ENCODE measurements at regions not wholly inside any gene's neighbourhood (a gene's known extent, or its start where the extent isn't known, plus 50 kb on each side); places are given as distances from the start of the nearest gene placed in this dataset.

DNA sequence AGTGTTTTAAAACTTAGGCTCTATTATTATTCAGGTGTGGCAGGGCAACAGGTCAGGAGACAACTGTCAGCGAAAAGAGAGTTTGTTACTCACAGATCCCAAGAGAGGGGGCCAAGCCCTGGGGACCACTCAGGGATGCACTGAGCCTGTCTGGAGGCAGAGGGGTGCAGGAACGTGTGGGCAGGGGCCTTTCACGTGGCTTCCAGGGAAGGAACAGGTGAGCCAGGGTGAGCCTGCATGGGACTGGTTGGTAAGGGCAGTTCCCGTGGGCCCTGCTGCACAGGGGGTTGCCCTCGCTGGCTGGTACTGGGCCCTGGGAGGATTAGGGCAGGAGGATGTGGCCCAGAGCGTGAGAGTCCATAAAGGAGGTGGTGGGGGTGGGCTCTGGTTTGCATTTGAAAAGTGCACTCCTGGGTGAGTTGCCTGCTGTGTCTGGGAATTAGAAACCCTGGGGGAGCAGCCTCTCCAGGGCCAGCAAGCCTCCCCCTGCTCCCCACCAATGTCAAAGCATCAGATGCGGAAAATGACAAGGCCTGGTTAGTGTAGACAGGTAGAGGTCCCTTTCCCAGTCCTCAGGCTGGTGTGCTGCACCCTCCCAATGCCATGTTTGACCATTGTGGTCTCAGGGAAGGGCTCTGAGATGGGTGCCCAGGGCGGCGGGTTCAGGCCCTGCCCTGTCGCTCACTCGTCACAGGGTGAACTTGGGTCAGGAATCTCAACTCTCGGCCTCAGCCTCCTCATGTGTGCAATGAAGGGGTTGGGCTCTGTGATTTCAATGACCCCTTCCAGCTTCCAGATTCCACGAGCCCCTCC, 127.4 kb upstream of the RPS6KA2 start:
- WGBS (ENCODE audit: insufficient coverage) = 83% methylated on average over 11 of the region's 13 CpGs
- H3K27ac ChIP-seq (ENCODE audit: low read length) = no peak overlapping the region

GRCh38 chr6:166752928-166753721, 126.1 kb upstream of the RPS6KA2 start:
- Histone ChIP-seq H3K27me3 (ENCODE audit: control insufficient read depth, insufficient read depth, low read length) (peaks cover 21% of the 10 kb centered on the region), H3K27ac (ENCODE audit: low read length) (no peak overlapping the region), H3K4me1 (ENCODE audit: control insufficient read depth, insufficient read depth, low read length) (peaks cover 23% of the 10 kb centered on the region), H3K36me3 (ENCODE audit: control insufficient read depth, insufficient read depth, low read length) (no peaks in the 10 kb centered on the region), H3K4me3 (ENCODE audit: low read length) (no peak overlapping the region), H3K9me3 (replicated peaks; ENCODE audit: control insufficient read depth, low read depth, low read length) (no peaks in the 10 kb centered on the region)
- WGBS (ENCODE audit: insufficient coverage) = 78% methylated on average over 2 of the region's 6 CpGs
- DNase-seq = no peak

More for the DNA sequence above, 127.4 kb upstream of the RPS6KA2 start:
- DNase-seq = no peak
- Histone ChIP-seq H3K4me3 (ENCODE audit: low read length) (no peak overlapping the region), H3K9me3 (replicated peaks; ENCODE audit: control insufficient read depth, low read depth, low read length) (no peaks in the 10 kb centered on the region), H3K27me3 (ENCODE audit: control insufficient read depth, insufficient read depth, low read length) (peaks cover 23% of the 10 kb centered on the region), H3K4me1 (ENCODE audit: control insufficient read depth, insufficient read depth, low read length) (peaks cover 25% of the 10 kb centered on the region), H3K36me3 (ENCODE audit: control insufficient read depth, insufficient read depth, low read length) (no peaks in the 10 kb centered on the region)

GRCh38 chr6:166752097-166752496, 125.0 kb upstream of the RPS6KA2 start:
- Histone ChIP-seq H3K27ac (ENCODE audit: low read length) (no peak overlapping the region), H3K36me3 (ENCODE audit: control insufficient read depth, insufficient read depth, low read length) (no peaks in the 10 kb centered on the region), H3K9me3 (replicated peaks; ENCODE audit: control insufficient read depth, low read depth, low read length) (no peaks in the 10 kb centered on the region), H3K27me3 (ENCODE audit: control insufficient read depth, insufficient read depth, low read length) (peaks cover 13% of the 10 kb centered on the region), H3K4me1 (ENCODE audit: control insufficient read depth, insufficient read depth, low read length) (peaks cover 13% of the 10 kb centered on the region), H3K4me3 (ENCODE audit: low read length) (no peak overlapping the region)
- no peak for DNase-seq
- WGBS (ENCODE audit: insufficient coverage) = no CpG with 5 or more reads among the region's 9 CpGs

DNA sequence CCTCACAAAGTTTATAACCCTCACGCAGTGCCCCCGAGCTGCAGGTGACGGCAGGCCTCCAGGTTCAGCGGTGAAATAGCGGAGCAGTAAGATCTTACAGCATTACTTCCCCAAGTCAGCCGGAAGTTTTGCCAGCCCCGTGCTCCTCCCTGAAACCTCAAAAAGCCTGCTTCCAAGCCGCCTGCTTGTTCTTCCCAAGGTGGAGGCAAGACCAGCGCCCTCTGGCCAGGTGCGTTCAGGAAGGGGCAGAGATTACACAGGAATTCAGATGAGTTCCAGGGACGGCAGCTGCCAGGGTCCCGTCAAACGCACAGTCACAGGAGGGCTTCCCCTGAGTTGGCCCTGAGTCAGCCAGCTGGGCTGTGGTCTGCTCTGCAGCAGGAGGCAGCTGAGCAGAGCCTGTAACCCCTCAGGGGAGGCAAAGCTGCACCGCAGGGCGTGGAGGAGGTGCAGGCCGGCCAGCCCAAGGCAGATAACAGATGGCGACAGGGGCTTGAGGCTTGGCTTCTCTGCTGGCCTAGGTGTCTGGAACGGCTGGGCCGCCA, 124.1 kb upstream of the RPS6KA2 start:
- Histone ChIP-seq H3K27me3 (ENCODE audit: control insufficient read depth, insufficient read depth, low read length) (peaks cover 12% of the 10 kb centered on the region), H3K36me3 (ENCODE audit: control insufficient read depth, insufficient read depth, low read length) (no peaks in the 10 kb centered on the region), H3K27ac (ENCODE audit: low read length) (no peak overlapping the region), H3K4me3 (ENCODE audit: low read length) (no peak overlapping the region), H3K4me1 (ENCODE audit: control insufficient read depth, insufficient read depth, low read length) (peaks cover 12% of the 10 kb centered on the region), H3K9me3 (replicated peaks; ENCODE audit: control insufficient read depth, low read depth, low read length) (no peaks in the 10 kb centered on the region)
- WGBS (ENCODE audit: insufficient coverage) = 18% methylated on average over 16 of the region's 19 CpGs
- peak; percentile 32 for DNase-seq

DNA sequence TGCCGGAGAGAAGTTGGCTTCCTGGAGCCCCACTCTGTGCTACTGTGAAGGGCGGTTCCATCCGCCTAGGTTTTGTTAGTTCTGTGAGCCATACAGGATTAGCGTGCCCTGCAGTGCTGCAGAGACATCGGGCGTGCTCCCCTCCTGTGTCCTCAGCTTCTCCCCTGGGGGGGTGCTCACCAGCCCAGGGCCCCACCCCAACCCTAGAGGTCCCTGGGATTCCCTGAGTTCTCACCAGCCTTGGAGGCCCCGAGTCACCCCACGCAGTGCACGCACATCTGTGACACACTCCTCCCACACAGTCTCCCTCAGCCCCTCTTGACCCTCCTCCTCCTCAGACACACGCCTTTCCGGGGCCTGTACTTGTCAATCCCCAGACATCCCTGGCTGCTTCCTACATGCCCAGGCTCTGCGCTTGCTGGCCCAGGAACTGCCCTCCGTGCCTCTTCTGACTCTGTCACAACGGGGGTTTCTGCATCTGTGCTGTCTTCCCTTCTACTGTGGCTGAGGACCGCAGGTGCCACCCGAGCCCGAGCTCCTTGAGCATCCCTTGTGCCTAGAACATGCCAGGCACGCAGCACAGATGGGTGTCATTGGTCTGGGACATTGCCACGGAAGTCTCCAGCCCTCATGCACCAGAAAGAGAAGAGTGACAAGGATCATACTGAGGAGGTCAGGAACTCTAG, 123.2 kb upstream of the RPS6KA2 start:
- H3K36me3 ChIP-seq (ENCODE audit: control insufficient read depth, insufficient read depth, low read length) = no peaks in the 10 kb centered on the region
- H3K27ac ChIP-seq (ENCODE audit: low read length) = no peak overlapping the region
- H3K4me3 ChIP-seq (ENCODE audit: low read length) = no peak overlapping the region
- DNase-seq = no peak
- H3K9me3 ChIP-seq (replicated peaks; ENCODE audit: control insufficient read depth, low read depth, low read length) = no peaks in the 10 kb centered on the region
- H3K27me3 ChIP-seq (ENCODE audit: control insufficient read depth, insufficient read depth, low read length) = peaks cover 12% of the 10 kb centered on the region
- 62% methylated on average over 19 of the region's 19 CpGs for WGBS (ENCODE audit: insufficient coverage)
- peaks cover 12% of the 10 kb centered on the region for H3K4me1 ChIP-seq (ENCODE audit: control insufficient read depth, insufficient read depth, low read length)

- peaks cover 12% of the 10 kb centered on the region for H3K27me3 ChIP-seq (ENCODE audit: control insufficient read depth, insufficient read depth, low read length)
- 51% methylated on average over 4 of the region's 6 CpGs for WGBS (ENCODE audit: insufficient coverage)
- peaks cover 2% of the 10 kb centered on the region for H3K9me3 ChIP-seq (replicated peaks; ENCODE audit: control insufficient read depth, low read depth, low read length)
- peaks cover 12% of the 10 kb centered on the region for H3K4me1 ChIP-seq (ENCODE audit: control insufficient read depth, insufficient read depth, low read length)
- DNase-seq = no peak
- no peak overlapping the region for H3K4me3 ChIP-seq (ENCODE audit: low read length)
- no peaks in the 10 kb centered on the region for H3K36me3 ChIP-seq (ENCODE audit: control insufficient read depth, insufficient read depth, low read length)
- H3K27ac ChIP-seq (ENCODE audit: low read length) = no peak overlapping the region
Measured at GRCh38 chr6:166749666-166750065, 122.6 kb upstream of the RPS6KA2 start.

- Histone ChIP-seq H3K36me3 (ENCODE audit: control insufficient read depth, insufficient read depth, low read length) (no peaks in the 10 kb centered on the region), H3K4me1 (ENCODE audit: control insufficient read depth, insufficient read depth, low read length) (peaks cover 12% of the 10 kb centered on the region), H3K27me3 (ENCODE audit: control insufficient read depth, insufficient read depth, low read length) (peaks cover 12% of the 10 kb centered on the region), H3K27ac (ENCODE audit: low read length) (no peak overlapping the region), H3K4me3 (ENCODE audit: low read length) (no peak overlapping the region), H3K9me3 (replicated peaks; ENCODE audit: control insufficient read depth, low read depth, low read length) (peaks cover 4% of the 10 kb centered on the region)
- DNase-seq = peak; percentile 37
- WGBS (ENCODE audit: insufficient coverage) = 43% methylated on average over 24 of the region's 29 CpGs
Measured at GRCh38 chr6:166747644-166748595, 120.9 kb upstream of the RPS6KA2 start.

GRCh38 chr6:166745801-166746668, 119.0 kb upstream of the RPS6KA2 start:
- WGBS (ENCODE audit: insufficient coverage) = 80% methylated on average over 16 of the region's 16 CpGs
- no peaks in the 10 kb centered on the region for H3K36me3 ChIP-seq (ENCODE audit: control insufficient read depth, insufficient read depth, low read length)

More at GRCh38 chr6:166745801-166746668, 119.0 kb upstream of the RPS6KA2 start:
- Histone ChIP-seq H3K27ac (ENCODE audit: low read length) (no peak overlapping the region), H3K4me1 (ENCODE audit: control insufficient read depth, insufficient read depth, low read length) (peaks cover 3% of the 10 kb centered on the region), H3K27me3 (ENCODE audit: control insufficient read depth, insufficient read depth, low read length) (peaks cover 12% of the 10 kb centered on the region), H3K4me3 (ENCODE audit: low read length) (no peak overlapping the region), H3K9me3 (replicated peaks; ENCODE audit: control insufficient read depth, low read depth, low read length) (peaks cover 4% of the 10 kb centered on the region)
- no peak for DNase-seq

Measured in muscle of leg (tissue), 3 donors.